ENCODE measurements at regions not wholly inside any gene's neighbourhood (a gene's known extent, or its start where the extent isn't known, plus 50 kb on each side); places are given as distances from the start of the nearest gene placed in this dataset.

DNA sequence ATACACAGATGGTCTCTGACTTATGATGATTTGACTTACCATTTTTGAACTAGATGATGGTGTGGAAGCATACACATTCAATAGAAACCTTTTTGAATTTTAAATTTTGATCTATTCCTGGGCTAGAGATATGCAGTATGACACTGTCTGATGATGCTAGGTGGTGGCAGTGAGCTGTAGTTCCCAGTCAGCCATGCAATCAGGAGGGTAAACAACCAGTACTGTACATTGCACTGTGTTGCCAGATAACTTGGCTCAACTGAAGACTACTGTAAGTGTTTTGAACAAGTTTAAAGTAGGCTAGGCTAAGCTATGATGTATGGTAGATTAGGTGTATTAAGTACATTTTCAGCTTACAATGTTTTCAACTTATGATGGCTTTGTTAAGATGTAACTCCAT is 859.1 kb upstream of the ARRDC3 start:
- Mint-ChIP-seq H3K4me1 (no peaks in the 10 kb centered on the region), H3K36me3 (no peaks in the 10 kb centered on the region), H3K27ac (no peak overlapping the region), H3K27me3 (ENCODE audit: low read depth) (no peaks in the 10 kb centered on the region), H3K9me3 (no peaks in the 10 kb centered on the region), H3K4me3 (no peak overlapping the region)
- no peak for ATAC-seq
- ChIA-PET POLR2A (no interaction called here), CTCF (no interaction called here)
- no peak for TF ChIP-seq ZNF232 (CRISPR knock-in tag; IDR thresholded peaks at IDR 0.05)
- TF ChIP-seq, protein P1, sequence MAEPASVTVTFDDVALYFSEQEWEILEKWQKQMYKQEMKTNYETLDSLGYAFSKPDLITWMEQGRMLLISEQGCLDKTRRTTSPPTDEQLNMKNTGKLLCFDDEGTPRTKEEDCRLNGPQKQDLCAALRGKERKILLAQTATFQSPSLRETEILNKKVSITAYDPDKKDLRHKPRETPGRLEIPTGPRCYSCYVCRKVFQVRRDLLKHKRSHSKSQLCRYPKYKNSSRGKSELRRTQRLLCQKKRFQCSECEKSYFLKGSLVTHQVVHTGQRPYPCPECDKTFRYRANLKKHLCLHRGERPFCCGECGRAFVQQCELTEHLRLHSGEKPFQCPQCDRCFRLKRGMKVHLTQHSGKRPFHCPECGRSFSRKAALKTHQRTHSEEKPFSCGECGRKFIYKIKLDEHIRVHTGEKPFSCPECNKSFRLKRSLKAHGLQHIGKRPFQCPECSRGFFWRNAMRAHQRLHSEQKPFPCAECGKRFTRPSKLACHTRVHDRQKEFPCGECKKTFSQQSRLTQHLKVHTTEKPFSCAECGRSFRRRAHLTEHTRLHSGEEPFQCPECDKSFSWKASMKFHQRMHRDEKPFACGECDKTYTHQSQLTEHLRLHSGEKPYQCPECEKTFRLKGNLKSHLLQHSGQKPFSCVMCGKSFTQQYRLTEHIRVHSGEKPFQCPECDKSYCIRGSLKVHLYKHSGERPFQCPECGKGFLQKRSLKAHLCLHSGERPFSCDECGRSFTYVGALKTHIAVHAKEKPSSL (CRISPR knock-in tag; conservative IDR thresholded peaks at IDR 0.05): no peak
- TF ChIP-seq CREB1 (CRISPR knock-in tag; IDR thresholded peaks at IDR 0.05): no peak
- DNase-seq (ENCODE audit: low spot score): no peak

DNA sequence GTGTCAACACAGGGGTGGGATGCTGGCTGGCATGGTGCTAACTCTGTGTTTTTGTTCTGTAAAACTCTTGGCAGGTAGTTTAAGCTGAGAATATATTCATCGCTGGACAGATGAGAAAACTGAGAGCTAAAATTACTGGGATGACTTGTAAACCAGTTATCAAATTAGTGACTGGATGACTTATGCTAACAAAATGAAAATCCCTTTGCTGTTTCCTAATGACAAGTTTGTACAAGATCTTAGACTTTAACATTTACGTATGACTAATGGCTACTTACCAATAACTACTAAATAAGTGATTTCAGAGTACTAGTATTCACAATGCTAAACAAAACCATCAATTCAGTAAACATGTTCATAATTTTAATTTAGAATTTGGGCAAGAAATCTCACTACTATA is 854.8 kb upstream of the ARRDC3 start:
- no peak overlapping the region for H3K27ac Mint-ChIP-seq
- H3K4me3 Mint-ChIP-seq: no peak overlapping the region
- H3K27me3 Mint-ChIP-seq (ENCODE audit: low read depth): no peaks in the 10 kb centered on the region
- no peaks in the 10 kb centered on the region for H3K4me1 Mint-ChIP-seq
- DNase-seq (ENCODE audit: low spot score): no peak
- TF ChIP-seq ZNF317 (CRISPR knock-in tag; IDR thresholded peaks at IDR 0.05; ENCODE audit: borderline replicate concordance, low read depth) (no peak), ZNF263 (CRISPR knock-in tag; IDR thresholded peaks at IDR 0.05; ENCODE audit: low read depth) (no peak), ZNF423 (CRISPR knock-in tag; IDR thresholded peaks at IDR 0.05) (no peak), NR1H2 (CRISPR knock-in tag; IDR thresholded peaks at IDR 0.05) (no peak), TEAD4 (CRISPR knock-in tag; IDR thresholded peaks at IDR 0.05) (no peak), ELF4 (CRISPR knock-in tag; IDR thresholded peaks at IDR 0.05; ENCODE audit: low read depth) (no peak), ATF1 (CRISPR knock-in tag; IDR thresholded peaks at IDR 0.05) (no peak), ZNF396 (CRISPR knock-in tag; IDR thresholded peaks at IDR 0.05; ENCODE audit: borderline replicate concordance) (no peak), TP53 (CRISPR knock-in tag; IDR thresholded peaks at IDR 0.05) (no peak)
- TF ChIP-seq, protein P2, sequence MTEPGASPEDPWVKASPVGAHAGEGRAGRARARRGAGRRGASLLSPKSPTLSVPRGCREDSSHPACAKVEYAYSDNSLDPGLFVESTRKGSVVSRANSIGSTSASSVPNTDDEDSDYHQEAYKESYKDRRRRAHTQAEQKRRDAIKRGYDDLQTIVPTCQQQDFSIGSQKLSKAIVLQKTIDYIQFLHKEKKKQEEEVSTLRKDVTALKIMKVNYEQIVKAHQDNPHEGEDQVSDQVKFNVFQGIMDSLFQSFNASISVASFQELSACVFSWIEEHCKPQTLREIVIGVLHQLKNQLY (CRISPR knock-in tag; IDR thresholded peaks at IDR 0.05): no peak
- TF ChIP-seq, protein P3, sequence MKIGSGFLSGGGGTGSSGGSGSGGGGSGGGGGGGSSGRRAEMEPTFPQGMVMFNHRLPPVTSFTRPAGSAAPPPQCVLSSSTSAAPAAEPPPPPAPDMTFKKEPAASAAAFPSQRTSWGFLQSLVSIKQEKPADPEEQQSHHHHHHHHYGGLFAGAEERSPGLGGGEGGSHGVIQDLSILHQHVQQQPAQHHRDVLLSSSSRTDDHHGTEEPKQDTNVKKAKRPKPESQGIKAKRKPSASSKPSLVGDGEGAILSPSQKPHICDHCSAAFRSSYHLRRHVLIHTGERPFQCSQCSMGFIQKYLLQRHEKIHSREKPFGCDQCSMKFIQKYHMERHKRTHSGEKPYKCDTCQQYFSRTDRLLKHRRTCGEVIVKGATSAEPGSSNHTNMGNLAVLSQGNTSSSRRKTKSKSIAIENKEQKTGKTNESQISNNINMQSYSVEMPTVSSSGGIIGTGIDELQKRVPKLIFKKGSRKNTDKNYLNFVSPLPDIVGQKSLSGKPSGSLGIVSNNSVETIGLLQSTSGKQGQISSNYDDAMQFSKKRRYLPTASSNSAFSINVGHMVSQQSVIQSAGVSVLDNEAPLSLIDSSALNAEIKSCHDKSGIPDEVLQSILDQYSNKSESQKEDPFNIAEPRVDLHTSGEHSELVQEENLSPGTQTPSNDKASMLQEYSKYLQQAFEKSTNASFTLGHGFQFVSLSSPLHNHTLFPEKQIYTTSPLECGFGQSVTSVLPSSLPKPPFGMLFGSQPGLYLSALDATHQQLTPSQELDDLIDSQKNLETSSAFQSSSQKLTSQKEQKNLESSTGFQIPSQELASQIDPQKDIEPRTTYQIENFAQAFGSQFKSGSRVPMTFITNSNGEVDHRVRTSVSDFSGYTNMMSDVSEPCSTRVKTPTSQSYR (CRISPR knock-in tag; IDR thresholded peaks at IDR 0.05): no peak
- TF ChIP-seq, protein P4, sequence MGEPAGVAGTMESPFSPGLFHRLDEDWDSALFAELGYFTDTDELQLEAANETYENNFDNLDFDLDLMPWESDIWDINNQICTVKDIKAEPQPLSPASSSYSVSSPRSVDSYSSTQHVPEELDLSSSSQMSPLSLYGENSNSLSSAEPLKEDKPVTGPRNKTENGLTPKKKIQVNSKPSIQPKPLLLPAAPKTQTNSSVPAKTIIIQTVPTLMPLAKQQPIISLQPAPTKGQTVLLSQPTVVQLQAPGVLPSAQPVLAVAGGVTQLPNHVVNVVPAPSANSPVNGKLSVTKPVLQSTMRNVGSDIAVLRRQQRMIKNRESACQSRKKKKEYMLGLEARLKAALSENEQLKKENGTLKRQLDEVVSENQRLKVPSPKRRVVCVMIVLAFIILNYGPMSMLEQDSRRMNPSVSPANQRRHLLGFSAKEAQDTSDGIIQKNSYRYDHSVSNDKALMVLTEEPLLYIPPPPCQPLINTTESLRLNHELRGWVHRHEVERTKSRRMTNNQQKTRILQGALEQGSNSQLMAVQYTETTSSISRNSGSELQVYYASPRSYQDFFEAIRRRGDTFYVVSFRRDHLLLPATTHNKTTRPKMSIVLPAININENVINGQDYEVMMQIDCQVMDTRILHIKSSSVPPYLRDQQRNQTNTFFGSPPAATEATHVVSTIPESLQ (CRISPR knock-in tag; IDR thresholded peaks at IDR 0.05): no peak
- TF ChIP-seq, protein P5, sequence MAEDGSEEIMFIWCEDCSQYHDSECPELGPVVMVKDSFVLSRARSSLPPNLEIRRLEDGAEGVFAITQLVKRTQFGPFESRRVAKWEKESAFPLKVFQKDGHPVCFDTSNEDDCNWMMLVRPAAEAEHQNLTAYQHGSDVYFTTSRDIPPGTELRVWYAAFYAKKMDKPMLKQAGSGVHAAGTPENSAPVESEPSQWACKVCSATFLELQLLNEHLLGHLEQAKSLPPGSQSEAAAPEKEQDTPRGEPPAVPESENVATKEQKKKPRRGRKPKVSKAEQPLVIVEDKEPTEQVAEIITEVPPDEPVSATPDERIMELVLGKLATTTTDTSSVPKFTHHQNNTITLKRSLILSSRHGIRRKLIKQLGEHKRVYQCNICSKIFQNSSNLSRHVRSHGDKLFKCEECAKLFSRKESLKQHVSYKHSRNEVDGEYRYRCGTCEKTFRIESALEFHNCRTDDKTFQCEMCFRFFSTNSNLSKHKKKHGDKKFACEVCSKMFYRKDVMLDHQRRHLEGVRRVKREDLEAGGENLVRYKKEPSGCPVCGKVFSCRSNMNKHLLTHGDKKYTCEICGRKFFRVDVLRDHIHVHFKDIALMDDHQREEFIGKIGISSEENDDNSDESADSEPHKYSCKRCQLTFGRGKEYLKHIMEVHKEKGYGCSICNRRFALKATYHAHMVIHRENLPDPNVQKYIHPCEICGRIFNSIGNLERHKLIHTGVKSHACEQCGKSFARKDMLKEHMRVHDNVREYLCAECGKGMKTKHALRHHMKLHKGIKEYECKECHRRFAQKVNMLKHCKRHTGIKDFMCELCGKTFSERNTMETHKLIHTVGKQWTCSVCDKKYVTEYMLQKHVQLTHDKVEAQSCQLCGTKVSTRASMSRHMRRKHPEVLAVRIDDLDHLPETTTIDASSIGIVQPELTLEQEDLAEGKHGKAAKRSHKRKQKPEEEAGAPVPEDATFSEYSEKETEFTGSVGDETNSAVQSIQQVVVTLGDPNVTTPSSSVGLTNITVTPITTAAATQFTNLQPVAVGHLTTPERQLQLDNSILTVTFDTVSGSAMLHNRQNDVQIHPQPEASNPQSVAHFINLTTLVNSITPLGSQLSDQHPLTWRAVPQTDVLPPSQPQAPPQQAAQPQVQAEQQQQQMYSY (CRISPR knock-in tag; IDR thresholded peaks at IDR 0.05): no peak
- TF ChIP-seq, protein P6, sequence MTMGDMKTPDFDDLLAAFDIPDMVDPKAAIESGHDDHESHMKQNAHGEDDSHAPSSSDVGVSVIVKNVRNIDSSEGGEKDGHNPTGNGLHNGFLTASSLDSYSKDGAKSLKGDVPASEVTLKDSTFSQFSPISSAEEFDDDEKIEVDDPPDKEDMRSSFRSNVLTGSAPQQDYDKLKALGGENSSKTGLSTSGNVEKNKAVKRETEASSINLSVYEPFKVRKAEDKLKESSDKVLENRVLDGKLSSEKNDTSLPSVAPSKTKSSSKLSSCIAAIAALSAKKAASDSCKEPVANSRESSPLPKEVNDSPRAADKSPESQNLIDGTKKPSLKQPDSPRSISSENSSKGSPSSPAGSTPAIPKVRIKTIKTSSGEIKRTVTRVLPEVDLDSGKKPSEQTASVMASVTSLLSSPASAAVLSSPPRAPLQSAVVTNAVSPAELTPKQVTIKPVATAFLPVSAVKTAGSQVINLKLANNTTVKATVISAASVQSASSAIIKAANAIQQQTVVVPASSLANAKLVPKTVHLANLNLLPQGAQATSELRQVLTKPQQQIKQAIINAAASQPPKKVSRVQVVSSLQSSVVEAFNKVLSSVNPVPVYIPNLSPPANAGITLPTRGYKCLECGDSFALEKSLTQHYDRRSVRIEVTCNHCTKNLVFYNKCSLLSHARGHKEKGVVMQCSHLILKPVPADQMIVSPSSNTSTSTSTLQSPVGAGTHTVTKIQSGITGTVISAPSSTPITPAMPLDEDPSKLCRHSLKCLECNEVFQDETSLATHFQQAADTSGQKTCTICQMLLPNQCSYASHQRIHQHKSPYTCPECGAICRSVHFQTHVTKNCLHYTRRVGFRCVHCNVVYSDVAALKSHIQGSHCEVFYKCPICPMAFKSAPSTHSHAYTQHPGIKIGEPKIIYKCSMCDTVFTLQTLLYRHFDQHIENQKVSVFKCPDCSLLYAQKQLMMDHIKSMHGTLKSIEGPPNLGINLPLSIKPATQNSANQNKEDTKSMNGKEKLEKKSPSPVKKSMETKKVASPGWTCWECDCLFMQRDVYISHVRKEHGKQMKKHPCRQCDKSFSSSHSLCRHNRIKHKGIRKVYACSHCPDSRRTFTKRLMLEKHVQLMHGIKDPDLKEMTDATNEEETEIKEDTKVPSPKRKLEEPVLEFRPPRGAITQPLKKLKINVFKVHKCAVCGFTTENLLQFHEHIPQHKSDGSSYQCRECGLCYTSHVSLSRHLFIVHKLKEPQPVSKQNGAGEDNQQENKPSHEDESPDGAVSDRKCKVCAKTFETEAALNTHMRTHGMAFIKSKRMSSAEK (CRISPR knock-in tag; IDR thresholded peaks at IDR 0.05; ENCODE audit: borderline replicate concordance): no peak
- TF ChIP-seq, protein P7, sequence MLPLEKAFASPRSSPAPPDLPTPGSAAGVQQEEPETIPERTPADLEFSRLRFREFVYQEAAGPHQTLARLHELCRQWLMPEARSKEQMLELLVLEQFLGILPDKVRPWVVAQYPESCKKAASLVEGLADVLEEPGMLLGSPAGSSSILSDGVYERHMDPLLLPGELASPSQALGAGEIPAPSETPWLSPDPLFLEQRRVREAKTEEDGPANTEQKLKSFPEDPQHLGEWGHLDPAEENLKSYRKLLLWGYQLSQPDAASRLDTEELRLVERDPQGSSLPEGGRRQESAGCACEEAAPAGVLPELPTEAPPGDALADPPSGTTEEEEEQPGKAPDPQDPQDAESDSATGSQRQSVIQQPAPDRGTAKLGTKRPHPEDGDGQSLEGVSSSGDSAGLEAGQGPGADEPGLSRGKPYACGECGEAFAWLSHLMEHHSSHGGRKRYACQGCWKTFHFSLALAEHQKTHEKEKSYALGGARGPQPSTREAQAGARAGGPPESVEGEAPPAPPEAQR (CRISPR knock-in tag; IDR thresholded peaks at IDR 0.05): no peak
- no peaks in the 10 kb centered on the region for H3K9me3 Mint-ChIP-seq
- CTCF ChIA-PET: no interaction called here
- no peak for ATAC-seq
- POLR2A ChIA-PET: no interaction called here
- H3K36me3 Mint-ChIP-seq: no peaks in the 10 kb centered on the region
